Astrocyte of the spinal cord (primary cell): ENCODE measurements at regions not wholly inside any gene's neighbourhood (a gene's known extent, or its start where the extent isn't known, plus 50 kb on each side); places are given as distances from the start of the nearest gene placed in this dataset.

Experiments
- DNase-seq: peaks from one replicate; pipeline ENCODE4 v3.0.0; 2011; ENCODE audit warnings: low read depth, low spot score
- H3K4me3 ChIP-seq: 2 replicates; pipeline ENCODE4 v1.5.1; 2011; ENCODE audit warnings: low read depth, mild to moderate bottlenecking, low read length, moderate library complexity
- in situ Hi-C: cut with HindIII; loops from 2 replicates; pipeline ENCODE4 v1.10.0; 2017; ENCODE audit warnings: low sequenced_read_pairs
- TF ChIP-seq, protein P1 (sequence below): IDR thresholded peaks from 2 replicates; pipeline ENCODE4 v1.5.1; 2012; ENCODE audit warnings: low read depth, mild to moderate bottlenecking, low read length, inconsistent platforms

DNA sequence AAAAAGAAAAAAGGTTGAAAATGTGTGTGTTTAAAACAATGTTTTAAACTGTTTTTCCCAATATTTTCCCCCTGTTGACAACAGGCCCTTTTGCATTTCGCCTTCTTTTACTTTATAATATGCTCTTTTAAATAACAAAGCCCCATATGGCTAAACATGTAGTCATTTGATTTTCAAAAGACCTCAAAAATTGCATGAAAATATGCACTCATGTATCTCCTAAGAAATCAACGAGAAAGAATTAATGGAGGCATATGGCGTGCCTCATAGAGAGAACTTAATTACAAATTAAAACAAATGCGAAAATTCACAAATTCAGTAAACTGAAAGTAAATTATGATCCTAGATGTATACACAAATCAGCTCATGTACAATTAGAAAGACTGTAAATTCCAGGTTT lies 202.6 kb upstream of the FOXN3 start:
- in situ Hi-C loops: no loop called here
- no peak for DNase-seq
- TF ChIP-seq, protein P1, sequence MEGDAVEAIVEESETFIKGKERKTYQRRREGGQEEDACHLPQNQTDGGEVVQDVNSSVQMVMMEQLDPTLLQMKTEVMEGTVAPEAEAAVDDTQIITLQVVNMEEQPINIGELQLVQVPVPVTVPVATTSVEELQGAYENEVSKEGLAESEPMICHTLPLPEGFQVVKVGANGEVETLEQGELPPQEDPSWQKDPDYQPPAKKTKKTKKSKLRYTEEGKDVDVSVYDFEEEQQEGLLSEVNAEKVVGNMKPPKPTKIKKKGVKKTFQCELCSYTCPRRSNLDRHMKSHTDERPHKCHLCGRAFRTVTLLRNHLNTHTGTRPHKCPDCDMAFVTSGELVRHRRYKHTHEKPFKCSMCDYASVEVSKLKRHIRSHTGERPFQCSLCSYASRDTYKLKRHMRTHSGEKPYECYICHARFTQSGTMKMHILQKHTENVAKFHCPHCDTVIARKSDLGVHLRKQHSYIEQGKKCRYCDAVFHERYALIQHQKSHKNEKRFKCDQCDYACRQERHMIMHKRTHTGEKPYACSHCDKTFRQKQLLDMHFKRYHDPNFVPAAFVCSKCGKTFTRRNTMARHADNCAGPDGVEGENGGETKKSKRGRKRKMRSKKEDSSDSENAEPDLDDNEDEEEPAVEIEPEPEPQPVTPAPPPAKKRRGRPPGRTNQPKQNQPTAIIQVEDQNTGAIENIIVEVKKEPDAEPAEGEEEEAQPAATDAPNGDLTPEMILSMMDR: no peak
- peak overlapping the region; percentile 61 for H3K4me3 ChIP-seq

DNA sequence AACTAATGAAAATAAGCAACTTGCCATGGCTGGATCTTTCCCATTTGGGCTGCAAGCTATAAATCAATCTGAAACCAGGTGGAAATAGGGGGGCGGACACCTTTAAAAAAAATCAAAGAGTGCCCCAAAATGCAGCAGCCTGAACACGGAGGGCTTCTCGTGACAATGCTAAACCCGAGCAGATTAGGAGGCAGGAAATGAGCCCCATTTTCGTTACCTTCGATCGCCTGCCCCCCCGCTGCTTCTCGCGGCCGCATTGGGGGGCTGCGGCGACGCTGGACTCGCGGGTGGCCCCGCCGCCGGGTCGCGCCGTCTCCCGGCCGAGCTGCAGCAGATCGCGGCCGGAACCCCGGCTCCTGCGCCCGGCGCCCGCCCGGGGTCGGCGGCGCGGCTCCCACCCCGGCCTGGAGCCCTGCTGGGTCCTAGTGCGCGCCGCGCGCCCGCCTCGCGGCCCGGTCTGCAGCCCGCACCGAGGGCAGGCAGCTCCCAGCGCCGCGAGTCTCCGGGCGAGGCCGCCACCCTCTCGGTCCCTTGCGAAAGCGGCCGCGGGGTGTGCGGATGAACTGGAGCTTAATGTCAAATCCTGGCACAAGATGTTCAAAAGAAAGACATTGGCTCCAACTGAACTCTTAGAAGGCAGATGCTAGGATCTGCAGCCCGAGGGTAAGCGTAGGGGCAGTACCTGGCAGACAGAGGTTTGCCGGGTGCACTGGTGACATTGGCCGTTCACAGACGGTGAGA lies 201.9 kb upstream of the FOXN3 start:
- TF ChIP-seq, protein P1: no peak
- DNase-seq: peak; percentile 65
- peak overlapping the region; percentile 61 for H3K4me3 ChIP-seq
- in situ Hi-C loops: no loop called here

DNA sequence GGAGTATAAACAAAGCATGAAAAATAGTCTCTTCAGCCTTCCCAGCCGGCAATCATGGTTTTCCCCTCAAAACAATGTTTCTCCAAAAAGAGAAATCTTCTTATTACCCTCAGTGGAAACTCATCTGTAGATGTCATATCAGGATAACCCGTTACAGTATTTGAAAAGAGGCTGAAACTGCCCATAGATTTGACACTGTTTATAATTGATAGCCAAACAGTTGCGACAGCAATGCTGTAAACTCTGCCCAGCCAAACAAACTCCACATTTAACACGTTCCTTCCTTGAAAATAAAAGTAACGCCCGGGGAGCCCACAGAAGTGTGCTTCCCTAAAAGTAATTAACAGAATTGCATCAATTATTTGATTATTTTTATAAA lies 201.3 kb upstream of the FOXN3 start:
- DNase-seq: peak; percentile 37

DNA sequence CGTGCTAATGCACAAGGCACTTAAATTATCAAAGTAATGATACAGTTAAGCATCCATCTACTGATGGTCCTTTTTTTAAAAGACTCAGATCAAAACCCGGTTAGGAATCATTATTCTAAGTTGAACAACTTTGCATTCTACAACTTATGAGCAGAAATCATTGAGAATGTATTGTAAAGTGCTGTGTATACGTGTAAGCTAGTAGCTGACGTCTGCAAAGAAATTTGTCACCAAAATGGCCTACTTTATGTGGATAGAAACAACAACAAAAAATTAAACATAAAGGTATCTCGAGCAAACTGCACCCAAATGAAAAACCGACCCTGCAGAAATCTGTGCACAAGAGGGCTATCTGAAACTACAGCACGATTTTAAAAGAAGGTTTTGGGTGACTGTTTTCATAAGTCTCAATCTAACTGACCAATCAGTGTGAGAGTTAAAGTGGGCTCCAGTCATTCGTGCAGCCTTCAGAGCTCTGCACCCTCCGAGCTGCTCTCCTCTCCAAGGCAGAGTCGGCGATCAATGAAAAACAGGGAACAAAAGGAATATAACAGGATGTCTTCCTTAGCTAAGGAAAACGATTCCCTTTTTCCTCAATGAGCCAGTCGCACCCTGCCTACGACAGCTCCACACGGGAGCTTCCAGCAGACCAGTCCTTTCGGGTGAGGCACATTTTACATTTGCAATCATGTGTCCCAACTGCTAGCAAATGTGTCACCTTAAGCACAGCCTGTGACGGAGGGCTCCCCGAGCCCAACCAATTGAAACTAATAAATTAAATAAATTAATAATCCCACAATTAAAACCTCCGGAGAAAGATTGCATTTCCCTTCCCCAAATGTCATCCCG lies 200.7 kb upstream of the FOXN3 start:
- peak overlapping the region; percentile 61 for H3K4me3 ChIP-seq
- TF ChIP-seq, protein P1: no peak
- in situ Hi-C loops: no loop called here
- peak; percentile 65 for DNase-seq

More for the DNA sequence above, 201.3 kb upstream of the FOXN3 start:
- in situ Hi-C loops: no loop called here
- TF ChIP-seq, protein P1: no peak
- peak overlapping the region; percentile 61 for H3K4me3 ChIP-seq

DNA sequence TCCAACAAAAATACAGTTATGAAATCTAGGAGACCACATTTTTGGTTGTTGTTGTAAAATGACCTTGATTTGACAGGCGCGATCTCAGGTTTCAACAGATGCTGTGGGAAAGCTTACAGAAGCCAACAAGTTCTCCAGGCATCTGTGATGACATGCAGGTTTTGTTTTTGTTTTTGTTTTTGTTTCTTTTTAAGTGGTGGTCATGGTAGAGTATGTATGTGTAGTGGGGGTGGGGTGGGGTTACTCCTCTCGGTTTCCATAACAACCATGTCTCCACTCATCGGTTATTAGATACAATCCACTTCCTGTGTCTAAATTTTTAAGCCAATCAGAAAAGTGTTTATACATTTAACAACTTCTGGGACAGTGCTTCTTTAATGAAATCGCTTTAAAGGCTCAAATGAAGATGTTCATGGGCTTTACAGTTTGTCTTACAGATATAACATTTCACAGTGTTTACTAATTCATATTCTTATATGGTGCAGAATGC lies 199.9 kb upstream of the FOXN3 start:
- in situ Hi-C loops: no loop called here
- TF ChIP-seq, protein P1: no peak
- peak; percentile 24 for DNase-seq
- no peak overlapping the region for H3K4me3 ChIP-seq

DNA sequence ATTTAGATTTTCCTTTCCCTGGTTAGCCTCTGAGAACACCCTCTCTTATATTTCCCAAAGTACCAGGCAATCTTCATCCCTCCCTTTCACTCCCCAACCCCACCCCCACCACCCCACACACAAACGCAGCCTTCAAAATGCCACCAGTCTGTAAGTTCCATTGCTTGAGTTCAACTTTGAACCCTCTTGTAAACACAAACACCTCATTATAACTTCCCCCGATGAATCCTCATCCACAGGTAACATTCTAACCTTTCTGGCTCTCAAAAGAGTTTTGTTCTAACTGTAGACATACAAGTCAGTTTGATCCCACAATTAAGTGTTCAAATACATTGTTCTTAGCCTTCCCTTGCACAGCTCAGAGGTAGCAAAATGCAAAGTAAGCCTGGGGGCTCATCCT lies 199.4 kb upstream of the FOXN3 start:
- H3K4me3 ChIP-seq: no peak overlapping the region
- no peak for DNase-seq
- in situ Hi-C loops: no loop called here
- TF ChIP-seq, protein P1: no peak
